Sciatic nerve (tissue), 2 donors: ENCODE measurements at regions not wholly inside any gene's neighbourhood (a gene's known extent, or its start where the extent isn't known, plus 50 kb on each side); places are given as distances from the start of the nearest gene placed in this dataset.
"Not testable (repeated sequence)": the region's sequence is repeated elsewhere in the genome, so short reads cannot be mapped to it uniquely, and the experiment has no call there.

ENCODE experiments used
- ATAC-seq: fragments of 200-7000 bp; cut with Tn5 transposase; one replicate; pipeline ENCODE4 v1.9.1; 2020; ENCODE audit warnings: mild to moderate bottlenecking, moderate library complexity
- DNase-seq: peaks from one replicate; pipeline ENCODE4 v3.0.0-alpha.2; 2020; ENCODE audit warnings: low spot score
- intact Hi-C: fragments of 100-400 bp; cut with DNase I; formaldehyde crosslinking; loops from one replicate; pipeline ENCODE4 v1.14.2; 2022
- donor health status: DM: no; HTN: no; CAD: no.
- donor health status: DM: no; HTN: no; CAD: no.

DNA sequence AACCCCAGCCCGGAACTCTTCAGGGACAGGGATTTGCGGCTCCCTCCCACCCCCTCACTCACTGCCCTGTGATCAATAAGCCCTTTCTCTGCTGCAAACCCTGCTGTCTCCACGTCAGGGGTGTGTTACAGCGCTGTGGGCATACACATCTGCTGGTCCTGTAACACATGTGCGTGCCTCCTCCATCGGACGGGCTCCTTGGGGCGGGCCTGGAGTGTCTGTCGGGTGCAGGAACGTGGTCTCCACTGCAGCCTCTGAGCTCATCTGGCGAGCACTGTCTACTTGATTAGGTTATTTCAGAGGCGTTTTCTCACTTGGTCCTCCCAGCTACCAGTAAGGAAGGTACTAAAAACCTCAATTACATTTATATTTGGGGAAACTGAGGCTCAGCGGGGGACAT, 97.0 kb upstream of the LRPAP1 start:
- DNase-seq, intact Hi-C loops, ATAC-seq: not testable (repeated sequence)

DNA sequence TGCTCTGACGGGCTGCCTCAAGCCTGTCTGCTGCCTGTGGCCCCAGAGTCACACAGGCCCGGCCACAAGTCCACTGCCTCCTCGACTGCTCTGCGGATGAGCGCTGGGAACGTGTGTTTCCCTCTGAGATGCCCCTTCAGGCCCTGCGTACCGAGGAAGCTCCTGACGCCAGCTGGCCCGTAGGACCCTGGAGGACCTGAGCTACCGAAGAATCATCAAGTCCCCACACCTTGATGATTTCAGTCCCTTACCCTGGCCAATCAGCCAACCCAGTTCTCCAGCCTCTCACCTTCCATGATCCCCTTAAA, 96.6 kb upstream of the LRPAP1 start:
- intact Hi-C loops, result no loop called here
- DNase-seq (no peak), ATAC-seq (no peak)

DNA sequence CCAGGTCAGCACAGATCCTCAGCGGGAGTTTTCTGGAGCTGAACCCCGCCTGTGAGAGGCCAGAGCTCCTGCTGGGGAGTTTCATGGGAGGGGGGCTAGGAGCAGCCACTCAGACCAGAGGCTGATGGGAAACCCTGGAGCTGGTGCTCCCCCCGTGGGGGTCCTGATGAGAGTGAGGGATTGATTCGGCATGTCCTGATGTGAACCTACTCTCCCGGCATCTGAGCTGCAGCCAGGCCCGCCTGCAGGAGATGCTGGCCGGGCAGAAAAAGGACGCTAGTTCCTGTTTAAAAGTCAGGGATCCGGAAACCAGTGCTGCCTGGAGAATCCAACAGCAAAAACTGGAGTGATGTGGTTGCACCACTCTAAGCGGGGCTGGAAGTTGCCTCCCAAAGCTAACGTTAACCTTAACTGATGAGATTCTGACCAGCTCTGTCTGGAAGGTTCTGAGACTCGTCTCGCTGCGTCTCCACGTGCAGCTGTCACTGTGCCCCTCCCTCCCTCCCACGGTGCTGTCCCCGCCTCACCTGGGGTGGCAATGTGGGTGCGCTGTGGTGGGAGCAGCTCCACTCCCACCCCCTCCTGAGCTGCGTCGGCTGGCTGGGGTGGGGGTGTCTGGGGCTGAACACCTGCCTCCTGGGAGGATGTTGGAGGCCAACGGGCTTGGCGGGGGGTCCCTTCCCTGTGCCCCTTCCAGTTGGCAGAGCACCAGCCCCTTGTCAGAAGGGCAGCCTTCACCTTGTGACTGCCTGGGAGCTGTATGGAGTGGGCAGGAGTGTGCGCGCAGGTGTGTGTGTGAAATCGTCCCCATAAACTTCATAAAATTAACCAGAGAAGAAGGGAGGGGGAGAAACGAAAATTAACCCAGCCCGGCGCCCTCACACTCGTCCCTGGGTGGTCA, 96.0 kb upstream of the LRPAP1 start:
- intact Hi-C loops, ATAC-seq: not testable (repeated sequence)

DNA sequence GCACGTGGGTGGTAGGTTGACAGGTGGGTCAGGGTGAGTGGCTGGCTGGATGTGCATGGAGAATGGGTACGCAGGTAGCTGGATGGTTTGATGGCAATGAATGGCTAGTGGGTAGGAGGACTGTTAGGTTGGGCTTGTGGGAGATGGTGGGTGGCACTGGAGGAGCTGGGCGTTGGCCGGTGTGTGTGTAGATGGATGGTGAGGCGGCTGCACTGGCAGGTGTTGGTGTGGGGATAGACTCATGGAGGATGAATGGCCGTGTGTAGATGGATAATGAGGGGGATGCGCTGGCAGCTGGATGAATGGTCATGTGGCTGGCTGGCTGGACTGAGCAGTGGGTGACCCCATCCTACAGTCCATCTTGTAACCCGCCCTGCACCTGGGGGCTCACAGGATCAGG, 95.2 kb upstream of the LRPAP1 start:
- ATAC-seq, DNase-seq, intact Hi-C loops: not testable (repeated sequence)

More for the DNA sequence above, 96.0 kb upstream of the LRPAP1 start:
- not testable (repeated sequence) for DNase-seq

DNA sequence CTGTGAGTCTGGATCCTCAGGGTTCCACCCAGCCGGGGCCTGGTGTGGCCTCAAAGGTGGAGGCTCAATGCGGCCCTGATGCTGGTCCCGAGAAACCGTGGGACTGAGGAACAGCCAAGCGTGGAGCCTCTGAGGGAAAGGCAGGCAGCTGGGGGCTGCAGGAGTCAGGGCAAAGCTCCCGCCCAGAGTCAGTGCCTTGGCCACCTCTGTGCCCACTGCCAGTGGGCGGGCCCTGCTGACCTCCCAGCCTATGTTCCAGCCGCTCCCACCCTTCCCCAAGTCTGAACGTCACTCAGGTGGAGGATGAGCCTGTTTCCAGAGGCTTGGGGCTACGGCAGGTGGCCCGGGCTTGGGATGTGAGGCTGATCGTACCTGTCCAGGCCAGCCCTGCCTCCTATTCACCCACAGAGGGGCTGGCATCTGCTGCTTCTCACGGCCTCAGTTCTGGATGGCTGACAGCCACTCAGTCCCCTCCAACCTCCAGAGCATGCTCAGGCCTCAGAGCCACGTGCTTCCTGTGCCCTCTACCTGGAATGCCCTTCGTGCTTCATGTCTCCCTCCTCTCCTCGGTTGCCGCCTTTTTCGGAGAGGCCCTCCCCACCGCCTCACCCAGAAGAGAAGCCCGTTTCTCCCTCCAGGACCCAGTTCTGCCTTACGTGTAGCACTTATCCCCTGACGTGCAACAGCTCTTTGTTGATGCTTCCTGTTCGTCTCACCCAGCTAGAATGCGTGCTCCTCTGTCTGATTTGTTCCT, 94.1 kb upstream of the LRPAP1 start:
- DNase-seq, ATAC-seq, intact Hi-C loops: not testable (repeated sequence)

DNA sequence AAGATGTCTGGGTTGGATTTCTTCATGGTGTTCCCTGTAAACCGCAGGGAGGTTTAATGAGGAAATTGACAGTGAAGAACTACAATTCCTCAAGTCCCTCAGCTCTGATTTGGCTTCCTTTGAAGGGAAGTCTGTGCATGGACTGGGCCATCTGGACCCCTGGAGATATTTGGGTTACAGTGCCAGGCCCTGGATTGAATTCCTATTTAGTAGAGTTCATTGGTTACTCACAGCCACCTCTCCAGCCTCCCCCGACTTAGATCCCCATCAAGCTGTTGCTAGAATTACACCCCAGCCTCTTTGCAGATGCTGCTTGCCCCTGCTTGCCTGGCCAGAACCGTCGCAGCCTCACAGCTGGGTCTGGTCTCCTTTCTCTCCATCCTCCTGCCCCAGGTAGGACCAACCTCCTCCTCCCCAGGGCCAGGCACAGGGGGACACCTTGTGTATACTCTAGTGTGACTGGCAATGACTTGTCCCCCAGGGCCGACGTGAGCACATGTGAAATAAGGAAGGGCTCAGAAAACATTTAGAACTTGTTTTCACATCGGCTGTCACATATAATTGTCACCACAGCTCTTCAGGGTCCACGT, 93.2 kb upstream of the LRPAP1 start:
- intact Hi-C loops, ATAC-seq, DNase-seq: not testable (repeated sequence)

DNA sequence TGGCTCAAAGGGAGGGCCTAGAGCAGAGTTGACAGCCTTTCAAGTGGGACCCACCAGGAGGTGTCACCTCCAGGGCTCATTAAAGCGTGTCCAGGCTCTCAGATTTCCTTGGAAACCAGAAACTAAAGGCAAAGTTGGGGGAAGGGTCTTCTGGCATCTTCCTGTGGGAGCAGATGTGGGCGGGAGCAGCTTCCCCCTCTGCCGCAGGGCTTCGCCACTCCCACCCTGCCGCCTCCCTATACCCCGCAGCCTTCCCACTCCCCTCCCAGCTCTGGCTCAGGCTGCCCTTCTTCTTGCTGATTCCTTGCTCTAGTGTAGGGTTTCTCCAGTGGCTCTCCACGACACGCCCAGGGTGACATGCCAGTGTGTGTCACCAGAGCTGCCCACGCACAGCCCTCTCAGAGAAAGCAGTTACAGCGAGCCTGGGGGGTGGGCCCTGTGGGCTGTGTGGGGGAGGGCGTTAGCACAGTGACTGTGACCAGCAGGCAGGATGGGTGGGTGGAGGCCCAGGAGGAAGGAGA, 91.6 kb upstream of the LRPAP1 start:
- ATAC-seq, intact Hi-C loops, DNase-seq: not testable (repeated sequence)

DNA sequence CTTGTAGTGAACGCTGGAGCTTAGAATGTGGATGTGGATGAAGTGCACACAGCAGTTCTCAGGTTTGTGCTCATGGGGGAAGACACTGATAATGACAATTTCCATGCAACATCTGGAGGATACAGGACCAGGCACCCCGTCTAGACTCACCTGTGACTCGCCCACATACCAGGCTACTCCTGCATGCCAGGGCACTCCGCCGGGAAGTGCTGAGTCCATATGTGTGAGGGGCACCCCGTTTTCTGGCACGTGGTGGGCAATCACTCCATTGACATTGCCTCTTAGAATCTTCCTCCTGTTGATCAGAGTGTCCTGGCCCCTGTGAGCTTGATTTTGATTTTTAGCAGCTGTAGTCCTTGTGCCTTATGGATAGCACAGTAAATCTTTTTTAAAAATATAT, 90.9 kb upstream of the LRPAP1 start:
- ATAC-seq (no peak), DNase-seq (no peak)
- intact Hi-C loops, result no loop called here

DNA sequence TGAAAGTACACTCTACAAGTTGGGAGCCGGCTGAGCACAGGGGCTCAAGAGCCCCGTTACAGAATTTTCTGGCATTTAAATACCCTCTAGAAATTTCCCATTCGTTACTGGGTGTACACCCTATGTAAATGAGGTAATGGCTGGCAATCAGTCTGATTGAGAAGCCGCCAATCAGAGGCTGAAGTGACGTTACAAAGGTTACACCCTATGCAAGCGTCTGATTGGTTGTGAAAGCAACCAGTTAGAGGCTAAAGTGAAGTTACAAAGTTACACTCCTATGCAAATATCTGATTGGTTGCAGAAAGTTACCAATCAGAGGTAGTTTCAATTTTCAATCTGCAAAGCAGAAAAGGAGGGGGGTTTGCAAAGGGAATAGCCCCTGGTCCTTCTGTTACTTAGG, 88.1 kb upstream of the LRPAP1 start:
- intact Hi-C loops, DNase-seq, ATAC-seq: not testable (repeated sequence)

DNA sequence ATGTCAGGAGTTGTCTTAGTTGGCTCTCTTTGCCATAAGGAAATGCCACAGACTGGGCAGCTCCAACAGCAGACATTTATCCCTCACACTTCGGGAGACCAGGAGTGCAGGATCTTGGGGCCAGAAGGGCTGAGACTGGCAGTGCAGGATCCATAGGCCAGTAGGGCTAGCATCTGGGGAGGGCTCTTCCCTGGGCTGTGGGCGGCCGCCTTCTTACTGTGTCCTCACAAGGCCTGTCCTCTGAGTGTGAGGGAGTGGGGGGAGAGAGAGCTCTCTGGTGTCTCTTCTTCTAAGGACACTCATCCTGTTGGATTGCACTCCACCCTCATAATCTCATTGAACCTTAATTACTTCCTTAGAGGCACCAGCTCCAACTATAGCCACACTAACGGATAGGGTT, 87.5 kb upstream of the LRPAP1 start:
- ATAC-seq, DNase-seq, intact Hi-C loops: not testable (repeated sequence)

DNA sequence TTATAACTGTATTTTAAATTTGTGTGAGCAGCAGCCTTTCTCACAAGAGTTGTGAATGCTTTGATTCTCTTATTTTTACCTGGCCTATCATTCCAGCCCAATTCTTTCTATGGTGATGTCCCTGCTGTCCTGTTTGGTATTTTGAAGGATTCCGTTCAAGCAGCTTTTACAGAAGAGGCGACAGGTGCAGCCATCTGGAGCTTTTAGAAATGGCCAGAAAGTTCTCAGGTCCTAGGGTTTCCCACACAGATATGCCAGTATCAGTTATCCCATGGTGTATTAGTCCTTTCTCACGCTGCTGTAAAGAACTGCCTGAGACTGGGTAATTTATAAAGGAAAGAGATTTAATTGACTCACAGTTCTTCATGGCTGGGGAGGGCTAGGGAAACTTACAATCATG, 86.1 kb upstream of the LRPAP1 start:
- intact Hi-C loops, DNase-seq, ATAC-seq: not testable (repeated sequence)

DNA sequence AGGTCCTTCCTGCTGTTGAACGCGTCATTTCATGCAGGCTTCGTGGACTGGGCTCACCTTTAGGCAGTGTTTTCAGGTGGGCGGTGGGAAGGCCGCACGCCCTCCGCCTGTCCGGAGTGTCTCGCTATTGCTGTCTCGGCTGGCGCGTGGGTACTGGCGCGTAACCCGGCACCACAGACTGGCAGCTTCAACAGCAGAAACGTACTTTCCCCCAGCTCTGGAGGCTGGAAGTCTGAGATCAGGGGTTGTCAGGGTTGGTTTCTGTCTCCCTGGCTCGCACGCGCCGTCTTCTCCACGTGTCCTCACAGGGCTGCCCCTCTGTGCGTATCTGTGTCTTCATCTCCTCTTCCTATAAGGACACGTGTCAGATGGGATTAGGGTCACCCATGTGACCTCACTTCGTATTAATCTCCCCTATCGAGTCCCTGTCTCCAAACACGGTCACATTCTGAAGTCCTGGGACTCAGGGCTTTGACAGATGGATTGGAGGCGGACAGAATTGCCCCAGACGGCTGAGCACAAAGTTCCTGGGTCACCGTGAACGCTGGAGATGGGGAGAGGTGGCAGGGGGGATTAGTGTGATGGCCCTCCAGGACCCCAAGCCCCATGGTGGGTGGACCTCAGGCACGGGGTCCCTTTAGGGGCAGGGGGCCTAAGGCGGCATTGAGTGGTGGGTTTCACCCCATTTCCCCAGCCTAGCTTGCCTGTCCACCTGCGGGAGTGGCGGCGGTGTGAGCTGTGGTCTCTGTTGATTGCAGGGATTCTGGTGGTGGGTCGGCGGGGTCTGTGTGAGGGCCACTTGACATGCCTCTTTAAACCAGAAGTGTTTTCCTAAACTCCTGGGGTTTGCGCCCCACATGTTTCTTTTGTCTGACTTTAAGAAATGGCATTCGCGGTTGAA, 83.4 kb upstream of the LRPAP1 start:
- intact Hi-C loops, result no loop called here
- no peak for ATAC-seq
- DNase-seq, result no peak

DNA sequence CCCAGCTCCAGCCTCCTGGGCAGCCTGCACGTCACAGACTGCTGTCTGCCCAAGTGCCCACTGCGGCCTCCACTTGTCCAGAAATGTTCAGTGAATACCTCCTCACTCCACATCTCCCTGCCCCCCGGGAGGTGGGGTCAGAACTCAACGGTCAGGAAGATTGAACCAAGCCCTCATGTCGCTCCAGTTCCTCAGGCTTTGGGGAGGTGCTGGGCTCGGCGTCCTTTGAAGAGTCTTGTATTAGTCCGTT, 82.4 kb upstream of the LRPAP1 start:
- ATAC-seq, result no peak
- DNase-seq, result no peak
- intact Hi-C loops, result no loop called here

DNA sequence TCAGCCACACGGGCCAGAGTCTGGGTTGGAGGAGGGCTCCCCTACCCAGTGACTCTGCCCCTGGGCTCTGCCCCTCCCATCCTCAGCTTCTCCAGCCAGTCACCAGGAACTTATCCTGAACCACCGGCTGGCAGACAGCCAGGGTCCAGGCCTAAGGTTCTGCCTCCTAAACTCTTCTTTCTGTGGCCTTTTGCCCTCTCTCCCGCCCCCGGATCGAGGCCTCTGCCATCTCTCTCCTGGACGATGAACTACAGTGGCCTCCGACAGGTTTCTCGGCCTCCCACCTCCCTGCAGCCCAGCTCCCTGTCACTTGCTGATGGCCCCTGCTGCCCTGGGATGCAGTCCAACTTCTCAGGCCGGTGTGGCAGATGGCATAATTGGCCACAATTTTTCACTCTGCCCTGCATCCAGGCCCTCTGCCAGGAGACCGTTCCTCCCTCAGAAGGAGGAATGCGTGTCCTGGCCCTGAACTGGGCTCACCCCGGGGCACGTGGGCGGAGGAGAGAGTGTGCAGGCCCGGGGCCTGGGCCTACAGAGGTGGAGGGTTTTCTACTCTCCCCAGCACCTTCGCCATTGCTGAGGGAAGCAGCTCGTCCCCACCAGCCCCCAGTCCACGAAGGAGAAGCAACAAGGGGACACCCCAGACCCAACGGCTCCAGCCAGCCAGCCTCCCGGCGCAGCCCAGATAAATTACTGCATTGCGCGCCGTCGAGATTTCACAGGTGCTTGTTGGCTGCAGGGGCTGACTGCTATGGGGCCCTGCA, 81.9 kb upstream of the LRPAP1 start:
- intact Hi-C loops, result no loop called here

DNA sequence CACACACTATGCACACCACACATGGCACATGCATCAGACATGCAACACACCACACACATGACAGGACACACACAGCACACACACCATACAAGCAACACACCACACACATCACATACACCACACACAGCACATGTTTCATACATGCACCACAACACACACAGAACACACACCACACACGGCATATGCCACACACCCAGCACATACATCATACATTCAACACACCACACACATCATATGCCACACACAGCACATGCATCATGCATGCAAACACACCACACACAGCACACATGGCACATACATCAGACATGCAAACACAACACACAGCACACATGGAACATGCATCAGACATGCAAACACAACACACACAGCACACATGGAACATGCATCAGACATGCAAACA, 80.7 kb upstream of the LRPAP1 start:
- intact Hi-C loops, result no loop called here
- no peak for ATAC-seq
- DNase-seq, result no peak

More for the DNA sequence above, 81.9 kb upstream of the LRPAP1 start:
- DNase-seq, result no peak
- ATAC-seq, result no peak

DNA sequence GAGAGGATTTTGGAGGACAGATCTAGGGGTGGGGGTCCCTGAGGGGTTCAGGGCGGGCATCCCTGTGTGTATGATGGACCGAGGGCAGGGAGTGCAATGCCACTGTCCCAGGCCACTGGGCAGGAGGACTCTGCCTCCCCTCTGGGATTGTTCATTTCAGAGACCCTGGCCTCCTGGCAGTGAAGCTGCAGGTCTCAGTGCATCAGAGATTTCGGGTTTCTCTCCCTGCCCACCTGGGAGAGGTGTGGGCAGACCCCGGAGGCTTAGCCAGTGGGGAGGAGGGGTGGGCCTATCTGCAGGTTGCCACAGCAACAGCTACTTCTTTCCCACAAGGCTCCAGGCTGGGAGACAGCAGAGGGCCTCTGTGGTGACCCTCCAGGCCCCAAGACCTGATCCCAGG, 80.1 kb upstream of the LRPAP1 start:
- DNase-seq (no peak), ATAC-seq (no peak)
- intact Hi-C loops, result no loop called here

DNA sequence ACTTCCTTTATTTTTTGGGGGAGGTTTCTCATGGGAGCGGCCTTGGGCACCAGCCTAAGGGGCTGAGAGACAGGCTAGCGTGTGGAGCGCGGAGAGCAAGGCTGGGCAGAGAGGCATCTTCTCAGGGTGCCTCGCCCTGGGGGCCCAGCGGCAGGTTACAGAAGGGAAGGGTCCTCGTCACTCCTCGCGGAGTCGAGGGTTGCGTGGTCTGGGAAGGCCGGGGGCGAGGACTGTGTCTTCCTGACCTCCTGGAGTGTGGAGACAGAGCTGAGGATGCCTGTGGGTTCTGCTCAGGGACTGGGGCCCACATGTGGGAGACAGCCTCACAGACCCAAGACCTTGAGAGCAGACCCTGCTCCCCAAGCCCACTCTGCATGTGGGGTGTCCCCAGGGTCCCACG, 79.6 kb upstream of the LRPAP1 start:
- intact Hi-C loops, result no loop called here
- DNase-seq, result no peak
- ATAC-seq, result no peak

DNA sequence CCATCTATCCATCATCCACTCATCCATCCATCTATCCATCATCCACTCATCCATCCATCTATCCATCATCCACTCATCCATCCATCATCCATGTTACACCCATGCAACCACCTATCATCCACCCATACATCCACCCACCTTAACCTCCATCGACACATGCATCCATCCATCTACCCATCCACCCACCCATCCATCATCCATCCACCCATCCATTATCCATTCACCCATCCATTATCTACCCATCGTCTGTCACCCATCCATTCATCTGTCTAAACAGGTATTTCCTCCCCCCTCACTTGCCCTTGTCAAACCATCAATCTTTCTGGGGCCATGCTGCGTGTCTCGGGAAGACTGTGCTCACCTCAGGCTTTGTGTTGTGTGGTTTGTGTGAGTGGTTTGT, 78.6 kb upstream of the LRPAP1 start:
- DNase-seq, intact Hi-C loops, ATAC-seq: not testable (repeated sequence)
